ENCODE measurements at regions not wholly inside any gene's neighbourhood (a gene's known extent, or its start where the extent isn't known, plus 50 kb on each side); places are given as distances from the start of the nearest gene placed in this dataset.
"Not testable (repeated sequence)": the region's sequence is repeated elsewhere in the genome, so short reads cannot be mapped to it uniquely, and the experiment has no call there.

- ATAC-seq (no peak), DNase-seq (no peak)
Observed at GRCh38 chr4:127309369-127310102, 323.2 kb upstream of the INTU start.

- ATAC-seq = no peak
- no peak for DNase-seq
Observed at GRCh38 chr4:127311371-127311770, 321.4 kb upstream of the INTU start.

DNA sequence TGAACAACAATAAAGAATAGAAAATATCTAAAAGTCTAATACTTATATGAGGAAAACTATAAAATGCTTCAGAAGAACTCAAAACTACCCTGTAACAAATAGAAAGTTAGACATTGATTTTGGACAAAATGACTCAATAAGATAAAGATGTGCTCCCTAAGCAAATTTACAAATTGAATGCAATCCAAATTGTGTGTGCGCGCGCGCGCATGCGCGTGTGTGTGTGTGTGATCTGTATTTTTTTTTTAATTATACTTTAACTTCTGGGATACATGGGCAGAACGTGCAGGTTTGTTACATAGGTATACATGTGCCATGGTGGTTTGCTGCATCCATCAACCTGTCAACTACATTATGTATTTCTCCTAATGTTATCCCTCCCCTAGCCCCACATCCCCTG, 320.8 kb upstream of the INTU start:
- no peak for ATAC-seq
- no peak for DNase-seq

DNA sequence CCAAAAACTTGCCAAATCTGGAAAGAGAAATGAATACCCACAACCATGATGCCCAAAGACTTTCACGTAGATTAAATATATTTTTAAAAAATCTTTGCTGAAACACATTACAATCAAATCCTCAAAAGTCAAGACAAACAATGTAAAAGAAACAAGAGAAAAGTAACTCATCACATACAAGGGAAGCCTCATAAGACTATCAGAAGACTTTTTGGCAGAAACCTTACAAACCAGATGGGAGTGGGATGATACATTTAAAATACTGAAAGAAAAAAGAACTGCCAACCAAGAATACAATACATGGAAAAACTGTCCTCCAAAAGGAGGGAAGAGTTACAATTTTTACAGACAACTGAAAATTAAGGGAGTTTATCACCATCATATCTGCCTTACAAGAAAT, 319.0 kb upstream of the INTU start:
- DNase-seq (no peak), ATAC-seq (no peak)

- DNase-seq = no peak
- no peak for ATAC-seq
Observed at GRCh38 chr4:127327491-127327890, 305.3 kb upstream of the INTU start.

GRCh38 chr4:127335073-127335620, 297.6 kb upstream of the INTU start:
- ATAC-seq (no peak), DNase-seq (no peak)

GRCh38 chr4:127335732-127336131, 297.0 kb upstream of the INTU start:
- ATAC-seq (no peak), DNase-seq (no peak)

DNA sequence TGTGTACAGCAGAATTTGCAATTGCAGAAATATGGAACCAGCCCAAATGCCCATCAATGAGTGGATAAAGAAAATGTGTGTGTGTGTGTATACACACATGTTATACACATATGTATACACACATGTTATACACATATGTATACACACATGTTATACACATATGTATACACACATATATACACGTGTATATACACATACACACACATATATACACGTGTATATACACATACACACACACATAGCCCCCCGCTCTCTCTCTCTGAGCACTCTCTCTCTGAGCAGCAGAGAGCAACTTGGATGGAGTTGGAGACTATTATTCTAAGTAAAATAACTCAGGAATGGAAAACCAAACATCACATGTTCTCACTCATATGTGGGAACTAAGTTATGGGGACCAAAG, 289.6 kb upstream of the INTU start:
- not testable (repeated sequence) for ATAC-seq, DNase-seq

GRCh38 chr4:127344071-127344470, 288.7 kb upstream of the INTU start:
- no peak for DNase-seq
- no peak for ATAC-seq

GRCh38 chr4:127347936-127348335, 284.8 kb upstream of the INTU start:
- no peak for ATAC-seq

DNA sequence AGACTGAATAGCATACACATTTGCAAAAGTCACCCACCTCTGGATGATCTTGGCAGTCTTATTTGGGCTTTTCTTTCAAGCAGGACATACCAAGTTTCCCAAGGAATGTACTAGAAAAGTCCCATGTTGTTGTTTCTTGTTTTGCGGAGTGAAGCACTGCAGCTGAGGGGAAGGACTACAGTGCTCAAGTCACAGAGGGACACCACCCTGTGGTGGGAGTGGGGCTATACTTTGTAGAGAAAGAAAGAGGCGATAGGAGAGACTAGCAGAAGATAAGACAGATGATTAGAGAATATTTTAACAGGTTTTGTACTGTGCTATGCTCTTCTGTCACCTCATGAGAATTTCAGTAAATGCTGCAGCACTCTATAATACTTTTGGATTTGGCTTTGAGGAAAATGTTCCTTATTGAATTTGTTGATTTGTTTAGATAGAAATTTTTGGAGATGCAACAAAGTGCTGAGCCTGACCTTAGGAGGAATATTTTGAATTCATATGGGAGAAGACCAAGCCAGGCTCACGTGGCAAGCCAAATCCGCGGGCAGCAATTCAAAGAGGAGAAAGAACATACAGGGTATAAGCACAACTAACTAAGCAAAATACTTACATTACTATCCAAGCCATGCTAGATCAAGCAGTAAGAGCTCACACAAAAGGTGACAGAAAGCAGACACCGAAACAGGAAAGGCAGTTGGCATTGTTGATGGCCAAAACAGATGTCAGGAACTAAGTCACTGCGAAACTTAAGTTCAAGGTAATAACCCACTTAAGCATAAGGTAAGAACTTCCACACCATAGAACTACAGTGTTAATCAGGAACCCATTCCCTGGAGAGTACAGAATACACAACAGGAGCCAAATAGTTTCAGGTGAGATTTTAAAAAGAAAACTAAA, 280.3 kb upstream of the INTU start:
- DNase-seq (no peak), ATAC-seq (no peak)

More at GRCh38 chr4:127347936-127348335, 284.8 kb upstream of the INTU start:
- no peak for DNase-seq

DNA sequence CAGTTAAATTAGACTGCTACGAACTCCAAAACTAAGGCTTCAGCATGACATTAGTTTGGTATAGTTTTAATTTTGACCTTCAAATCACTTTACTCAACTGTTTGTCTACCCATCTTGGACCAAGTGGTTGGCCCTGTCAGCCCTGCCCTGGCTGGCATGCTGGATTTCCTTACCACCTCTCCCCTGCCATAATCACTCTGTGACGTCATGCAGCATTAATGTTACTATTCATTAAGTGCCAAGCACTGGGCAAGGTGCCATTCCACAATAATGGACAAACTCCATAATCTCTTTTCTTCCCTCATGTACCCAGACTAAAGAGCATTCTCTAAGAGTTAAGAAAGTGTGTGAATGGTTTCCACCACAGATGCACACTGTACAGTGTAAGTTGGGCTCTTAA, 277.0 kb upstream of the INTU start:
- DNase-seq (no peak), ATAC-seq (no peak)

DNA sequence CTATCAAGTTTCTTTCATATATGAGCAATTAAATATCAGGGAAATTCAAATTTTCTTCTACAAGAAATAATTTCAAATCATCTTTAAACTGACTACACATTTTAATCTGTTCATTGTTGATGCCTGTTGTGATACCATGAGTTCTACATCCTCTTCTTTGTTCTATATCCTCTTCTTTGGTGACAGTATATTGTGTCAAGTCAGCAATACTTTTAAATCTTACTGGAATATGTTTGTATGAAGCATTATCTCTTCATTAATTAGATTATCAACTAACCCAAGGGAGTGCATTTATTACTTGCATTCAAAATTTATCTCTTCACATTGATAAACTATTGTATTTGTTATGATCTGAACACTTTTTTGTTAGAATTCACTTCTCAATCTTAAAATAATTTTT, 275.0 kb upstream of the INTU start:
- DNase-seq (no peak), ATAC-seq (no peak)

DNA sequence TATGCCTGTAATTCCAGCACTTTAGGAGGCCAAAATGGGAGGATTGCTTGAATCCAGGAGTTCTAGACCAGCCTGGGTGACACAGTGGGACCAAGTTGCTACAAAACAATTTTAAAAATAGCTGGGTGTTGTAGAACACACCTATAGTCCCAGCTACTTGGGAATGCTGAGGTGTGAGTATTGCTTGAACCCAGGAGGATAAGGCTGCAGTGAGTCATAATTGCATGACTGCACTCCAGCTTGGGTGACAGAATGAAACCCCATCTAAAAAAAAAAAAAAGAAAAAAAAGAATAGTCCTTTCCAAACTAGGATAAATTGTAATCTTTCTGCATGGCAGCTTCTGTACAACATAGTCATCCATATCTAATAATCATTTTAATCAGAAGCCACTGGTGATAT, 270.1 kb upstream of the INTU start:
- DNase-seq = no peak
- ATAC-seq = no peak

GRCh38 chr4:127364397-127364796, 268.4 kb upstream of the INTU start:
- no peak for DNase-seq
- ATAC-seq = no peak

DNA sequence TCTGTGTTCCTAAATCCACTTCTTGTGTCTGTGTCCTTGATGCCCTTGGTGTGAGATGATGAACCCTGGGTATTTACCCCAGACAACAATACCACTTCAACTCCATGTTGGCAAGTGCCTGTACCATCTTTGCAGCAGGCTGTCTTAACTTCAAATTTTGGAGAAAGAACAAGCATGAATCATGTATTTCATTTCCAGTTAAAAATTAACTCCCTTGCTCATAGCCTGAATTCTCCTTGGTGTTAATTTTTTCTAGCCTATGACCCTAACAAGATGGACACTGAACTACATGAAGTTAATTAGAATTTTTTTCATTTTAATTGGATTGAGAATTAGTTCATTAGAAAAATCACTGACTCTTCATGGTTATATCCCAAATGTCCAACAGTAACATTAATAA, 267.8 kb upstream of the INTU start:
- DNase-seq = no peak
- no peak for ATAC-seq

- ATAC-seq (no peak), DNase-seq (no peak)
Observed at GRCh38 chr4:127370604-127371003, 262.2 kb upstream of the INTU start.

DNA sequence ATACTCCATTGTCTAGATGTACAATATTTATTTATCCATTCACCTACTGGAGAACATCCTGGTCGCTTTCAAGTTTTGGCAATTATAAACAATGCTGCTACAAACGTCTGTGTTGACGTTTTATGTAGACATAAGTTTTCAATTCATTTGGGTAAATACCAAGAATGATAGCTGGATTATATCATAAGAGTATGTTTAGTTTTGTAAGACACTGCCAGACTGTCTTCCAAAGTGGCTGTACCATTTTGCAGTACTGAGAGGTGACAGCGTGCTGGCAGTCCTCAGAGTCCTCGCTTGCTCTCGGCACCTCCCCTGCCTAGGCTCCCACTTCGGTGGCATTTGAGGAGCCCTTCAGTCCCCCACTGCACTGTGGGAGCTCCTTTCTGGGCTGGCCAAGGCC, 253.3 kb upstream of the INTU start:
- DNase-seq (no peak), ATAC-seq (no peak)

- ATAC-seq, DNase-seq: not testable (repeated sequence)
Observed at GRCh38 chr4:127379948-127380347, 252.8 kb upstream of the INTU start.

DNA sequence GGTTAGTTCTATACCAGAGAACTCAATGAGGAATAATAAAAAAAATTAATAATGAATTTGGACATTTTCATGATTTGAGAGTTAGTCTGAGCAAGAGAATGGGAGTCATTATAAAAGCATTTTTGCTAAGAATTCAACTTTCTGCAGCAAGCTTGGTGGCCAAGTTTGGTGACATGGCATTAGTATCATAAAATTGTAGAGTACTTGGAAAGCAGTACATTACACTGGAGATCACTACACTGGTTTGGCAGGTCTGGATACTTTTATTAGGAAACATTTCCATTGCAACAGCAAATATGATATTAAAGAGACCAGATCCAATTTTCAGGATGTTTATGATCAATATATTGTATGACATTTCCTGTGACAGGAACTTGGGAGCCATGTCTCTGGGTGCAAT, 249.1 kb upstream of the INTU start:
- ATAC-seq (no peak), DNase-seq (no peak)

DNA sequence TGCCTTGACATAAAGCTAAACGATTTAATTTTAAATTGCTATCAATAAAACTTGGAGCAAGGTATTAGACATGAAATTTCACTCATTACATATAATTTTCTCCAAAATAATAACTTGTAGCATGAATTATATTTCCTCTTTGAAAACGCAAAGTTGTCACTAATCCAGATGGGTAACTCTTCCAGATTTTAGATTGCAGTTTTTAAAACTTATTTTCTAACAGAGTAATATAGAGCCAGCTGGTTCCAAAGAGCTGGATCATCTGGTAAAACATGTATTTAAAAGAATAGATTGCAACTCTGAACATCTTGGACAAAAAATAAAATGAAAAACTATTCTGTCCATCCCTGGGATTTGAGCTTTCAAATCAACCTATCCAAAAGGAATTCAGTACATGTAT, 238.2 kb upstream of the INTU start:
- no peak for DNase-seq

GRCh38 chr4:127400276-127400675, 232.5 kb upstream of the INTU start:
- no peak for ATAC-seq
- DNase-seq = no peak

More for the DNA sequence above, 238.2 kb upstream of the INTU start:
- no peak for ATAC-seq

GRCh38 chr4:127400731-127401346, 231.9 kb upstream of the INTU start:
- ATAC-seq (no peak), DNase-seq (peak; percentile 40)
